Adrenal gland (tissue), 9 donors: ENCODE measurements at regions not wholly inside any gene's neighbourhood (a gene's known extent, or its start where the extent isn't known, plus 50 kb on each side); places are given as distances from the start of the nearest gene placed in this dataset.

Experiments
- DNase-seq, 7 donors: peaks; one replicate each; pipeline ENCODE4 v3.0.0-alpha.2; 2019 to 2020
- H3K27ac ChIP-seq, 5 donors: fragments of 200-600 bp; sonication (generic) in 4 of 5; 1 replicate in 3 of 5; 2 replicates in 2 of 5; pipeline versions ENCODE4 v1.5.1 to v1.8.0; 2016 to 2020; ENCODE audit warnings: mild to moderate bottlenecking in 1 of 5
- H3K27me3 ChIP-seq: fragments of 200-600 bp; 2 replicates; pipeline ENCODE4 v1.8.0; 2021
- H3K36me3 ChIP-seq, 2 donors: fragments of 200-600 bp; replicated peaks in 1 of 2; 1 replicate in 1 of 2; 2 replicates in 1 of 2; pipeline versions ENCODE4 v1.5.1 to v1.8.0; 2018 to 2022
- H3K4me1 ChIP-seq, 2 donors: fragments of 200-600 bp; replicated peaks in 1 of 2; 1 replicate in 1 of 2; 2 replicates in 1 of 2; pipeline versions ENCODE4 v1.5.1 to v1.8.0; 2018 to 2021
- H3K4me3 ChIP-seq, 4 donors: fragments of 200-600 bp; sonication (generic) in 3 of 4; one replicate each; pipeline ENCODE4 v1.5.1; 2016 to 2018
- H3K9me3 ChIP-seq, 3 donors: fragments of 200-600 bp; sonication (generic) in 1 of 3; replicated peaks in 1 of 3; 1 replicate in 2 of 3; 2 replicates in 1 of 3; pipeline versions ENCODE4 v1.5.1 to v1.8.0; 2016 to 2021
- CTCF ChIP-seq, 6 experiments: fragments of 450-650 bp in 4 of 6; fragments of 200-600 bp in 2 of 6; sonication (generic) in 1 of 6; IDR thresholded peaks; 1 replicate in 5 of 6; 2 replicates in 1 of 6; pipeline versions ENCODE4 v1.5.1 to v1.8.0; 2016 to 2021; ENCODE audit warnings: antibody characterized with exemption in 6 of 6, mild to moderate bottlenecking in 2 of 6, moderate library complexity in 1 of 6
- POLR2A ChIP-seq, 2 donors: fragments of 450-650 bp; IDR thresholded peaks; one replicate each; pipeline ENCODE4 v1.6.1; 2017; ENCODE audit warnings: antibody characterized with exemption in 2 of 2, mild to moderate bottlenecking in 2 of 2, moderate library complexity in 1 of 2
- WGBS, 4 donors: extraction: QIAGEN DNeasy Blood & Tissue Kit in 2 of 4; methylation state at CpG; one replicate each; pipeline versions ENCODE4 v1.1.5 to v1.1.7; 2013 to 2017; 5-methylcytosine and 5-hydroxymethylcytosine counted together
- intact Hi-C, 2 donors: fragments of 100-400 bp; cut with DNase I; formaldehyde crosslinking; loops; one replicate each; pipeline versions ENCODE4 v1.14.1 to v1.15.0; 2022 to 2023
- donor health status: healthy with polysubstance abuse.
- donor health status: Bipolar disorder and iron deficiency.
- donor health status: DM: yes; HTN: yes; CAD: no.
- donor health status: DM: no; HTN: no; CAD: no.
- donor health status: DM: no; HTN: no; CAD: no.

GRCh38 chr2:180682871-180683270 lies 297.5 kb upstream of the UBE2E3 start:
- intact Hi-C loops = no loop called here
- no peaks in the 10 kb centered on the region for H3K4me1 ChIP-seq
- DNase-seq = no peak
- H3K27ac ChIP-seq = no peak overlapping the region
- TF ChIP-seq CTCF (IDR thresholded peaks at IDR 0.05) = no peak
- TF ChIP-seq POLR2A (IDR thresholded peaks at IDR 0.05) = no peak
- 56 to 76% (median 72%) methylated on average over 1 of the region's 1 CpG for WGBS, 4 donors
- peaks cover 0 to 4% (median 0%) of the 10 kb centered on the region in 3 donors for H3K9me3 ChIP-seq
- H3K27me3 ChIP-seq = peaks cover 7% of the 10 kb centered on the region
- no peaks in the 10 kb centered on the region for H3K36me3 ChIP-seq
- no peak overlapping the region for H3K4me3 ChIP-seq

GRCh38 chr2:180679693-180680092 lies 300.7 kb upstream of the UBE2E3 start:
- H3K4me1 ChIP-seq = no peaks in the 10 kb centered on the region
- H3K27ac ChIP-seq = no peak overlapping the region
- H3K9me3 ChIP-seq = peaks cover 0 to 4% (median 0%) of the 10 kb centered on the region in 3 donors
- DNase-seq = no peak
- no peaks in the 10 kb centered on the region for H3K36me3 ChIP-seq
- H3K27me3 ChIP-seq = peaks cover 7% of the 10 kb centered on the region
- intact Hi-C loops = no loop called here
- H3K4me3 ChIP-seq = no peak overlapping the region
- TF ChIP-seq CTCF (IDR thresholded peaks at IDR 0.05) (no peak), POLR2A (IDR thresholded peaks at IDR 0.05) (no peak)
- 12 to 41% (median 31%) methylated on average over 2 of the region's 2 CpGs for WGBS, 4 donors

GRCh38 chr2:180678625-180678972 lies 301.8 kb upstream of the UBE2E3 start:
- 36 to 42% (median 39%) methylated on average over 3 of the region's 3 CpGs for WGBS, 4 donors
- no peak overlapping the region for H3K4me3 ChIP-seq
- TF ChIP-seq POLR2A (IDR thresholded peaks at IDR 0.05) = no peak
- TF ChIP-seq CTCF (IDR thresholded peaks at IDR 0.05) = no peak

GRCh38 chr2:180677930-180678624 lies 302.3 kb upstream of the UBE2E3 start:
- intact Hi-C loops = no loop called here
- peaks cover 0 to 4% (median 0%) of the 10 kb centered on the region in 3 donors for H3K9me3 ChIP-seq
- no peak overlapping the region for H3K27ac ChIP-seq
- H3K27me3 ChIP-seq = no peaks in the 10 kb centered on the region
- DNase-seq = no peak
- TF ChIP-seq CTCF (IDR thresholded peaks at IDR 0.05) (no peak), POLR2A (IDR thresholded peaks at IDR 0.05) (no peak)
- no peaks in the 10 kb centered on the region for H3K36me3 ChIP-seq
- WGBS, 4 donors = 47 to 78% (median 73%) methylated on average over 3 of the region's 3 CpGs
- no peaks in the 10 kb centered on the region for H3K4me1 ChIP-seq
- no peak overlapping the region for H3K4me3 ChIP-seq

More at GRCh38 chr2:180678625-180678972, 301.8 kb upstream of the UBE2E3 start:
- Histone ChIP-seq H3K27ac (no peak overlapping the region), H3K36me3 (no peaks in the 10 kb centered on the region), H3K4me1 (no peaks in the 10 kb centered on the region), H3K27me3 (no peaks in the 10 kb centered on the region), H3K9me3 (peaks cover 0 to 4% (median 0%) of the 10 kb centered on the region in 3 donors)
- intact Hi-C loops = no loop called here
- DNase-seq = no peak
